GM19397 (cell line): ENCODE measurements at regions not wholly inside any gene's neighbourhood (a gene's known extent, or its start where the extent isn't known, plus 50 kb on each side); places are given as distances from the start of the nearest gene placed in this dataset.
"Not testable (repeated sequence)": the region's sequence is repeated elsewhere in the genome, so short reads cannot be mapped to it uniquely, and the experiment has no call there.

Source experiments
- ATAC-seq: cut with Tn5 transposase; IDR thresholded peaks from one replicate; pipeline ENCODE4 v1.9.1; 2021; ENCODE audit warnings: mild to moderate bottlenecking, moderate library complexity; ENCODE audit not compliant: unreplicated experiment

DNA sequence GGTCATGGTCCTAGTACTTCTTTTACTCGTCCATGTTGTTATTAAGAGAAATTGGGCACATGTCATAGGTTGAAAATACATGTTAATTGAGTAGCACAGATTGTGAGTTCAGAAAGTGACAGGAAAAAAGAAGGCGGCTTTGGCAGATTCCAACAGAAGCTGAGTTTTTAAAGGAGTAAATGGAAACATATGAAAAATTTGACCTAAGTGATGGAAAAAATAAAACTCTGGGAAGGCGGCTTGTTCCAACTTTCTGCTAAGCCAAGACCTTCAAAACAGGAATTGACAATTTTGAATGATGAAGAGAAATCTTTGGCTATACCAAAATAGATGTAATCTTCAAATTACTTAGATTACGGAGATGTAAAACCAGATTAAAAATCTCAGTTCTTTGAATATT lies 868.0 kb downstream of the EPHA4 start:
- no peak for ATAC-seq

- ATAC-seq = no peak
Observed at GRCh38 chr2:220704810-220705209, 867.3 kb downstream of the EPHA4 start.

DNA sequence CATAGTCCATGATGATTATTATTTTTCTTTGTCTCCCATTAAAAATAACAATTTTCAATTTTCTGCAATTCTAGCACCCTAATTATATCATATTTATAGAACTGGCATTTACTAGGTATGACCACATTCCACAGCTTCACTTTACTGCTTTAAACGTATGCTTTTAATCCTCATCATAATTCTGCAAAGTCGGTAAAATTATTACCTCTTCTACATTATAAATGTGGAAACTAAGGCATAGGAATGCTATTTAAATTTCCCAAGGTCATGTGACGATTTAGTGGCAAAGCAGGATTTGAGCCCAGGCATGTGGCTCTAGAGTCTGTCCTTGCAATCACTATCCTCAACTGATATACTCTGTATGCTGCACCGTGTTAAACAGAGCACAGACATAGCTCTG lies 866.4 kb downstream of the EPHA4 start:
- no peak for ATAC-seq

DNA sequence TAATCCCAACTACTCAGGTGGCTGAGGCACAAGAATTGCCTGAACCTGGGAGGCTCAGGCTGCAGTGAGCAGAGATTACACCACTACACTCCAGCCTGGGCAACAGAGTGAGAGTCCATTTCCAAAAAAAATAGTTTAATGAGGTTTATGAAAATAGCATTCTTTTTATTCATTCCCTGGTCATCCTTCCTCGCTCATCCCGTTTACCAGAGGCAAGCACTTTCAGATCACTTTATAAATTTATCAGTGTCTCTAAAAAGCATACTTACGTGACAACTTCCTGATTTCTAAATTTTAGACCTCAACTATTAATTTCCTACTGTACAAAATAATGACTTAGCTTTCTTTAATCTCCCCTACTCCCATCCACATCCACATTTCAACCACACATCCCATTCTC lies 864.8 kb downstream of the EPHA4 start:
- ATAC-seq = no peak

DNA sequence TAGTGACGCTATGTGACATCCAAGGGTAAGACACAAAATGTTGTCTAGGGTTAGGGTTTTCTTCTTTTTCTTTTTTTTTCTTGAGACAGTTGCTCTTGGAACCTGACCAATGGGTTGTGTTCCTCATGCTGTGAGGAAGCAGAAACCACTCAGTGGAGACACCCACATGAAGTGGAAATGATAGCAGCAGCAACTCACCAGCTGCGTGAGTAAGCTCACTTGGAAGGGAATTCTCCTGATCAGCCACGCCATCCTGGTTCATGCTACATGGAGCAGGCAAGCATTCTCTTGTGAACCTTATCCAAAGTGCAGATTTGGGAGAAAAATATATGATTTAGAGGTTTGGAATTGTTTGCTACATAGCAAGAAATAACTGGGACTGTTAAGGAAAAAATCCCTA lies 863.7 kb downstream of the EPHA4 start:
- no peak for ATAC-seq

- ATAC-seq = no peak
Observed at GRCh38 chr2:220717283-220717682, 854.8 kb downstream of the EPHA4 start.

- no peak for ATAC-seq
Observed at GRCh38 chr2:220736778-220737177, 835.3 kb downstream of the EPHA4 start.

- no peak for ATAC-seq
Observed at GRCh38 chr2:220743203-220743602, 828.9 kb downstream of the EPHA4 start.

- ATAC-seq = no peak
Observed at GRCh38 chr2:220744861-220745260, 827.2 kb downstream of the EPHA4 start.

- no peak for ATAC-seq
Observed at GRCh38 chr2:220745682-220746081, 826.4 kb downstream of the EPHA4 start.

DNA sequence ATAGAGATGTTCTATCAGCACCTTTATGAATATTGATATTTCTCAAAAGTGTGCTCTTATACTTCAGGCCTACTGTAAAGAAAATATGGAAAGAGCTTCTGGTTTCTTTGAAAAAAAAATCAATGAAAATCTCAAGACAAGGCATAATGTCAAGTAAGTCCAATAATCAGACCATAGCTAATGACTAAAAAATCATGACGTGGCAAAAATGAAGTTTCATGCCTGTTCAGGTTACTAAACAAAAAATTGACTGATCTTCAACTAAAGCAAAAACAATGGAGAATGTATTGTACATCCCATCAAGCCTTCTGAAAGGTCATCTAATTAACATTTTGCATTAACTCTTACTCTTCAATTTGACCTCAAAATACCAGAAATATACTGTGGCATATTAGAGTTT lies 824.4 kb downstream of the EPHA4 start:
- ATAC-seq = no peak

DNA sequence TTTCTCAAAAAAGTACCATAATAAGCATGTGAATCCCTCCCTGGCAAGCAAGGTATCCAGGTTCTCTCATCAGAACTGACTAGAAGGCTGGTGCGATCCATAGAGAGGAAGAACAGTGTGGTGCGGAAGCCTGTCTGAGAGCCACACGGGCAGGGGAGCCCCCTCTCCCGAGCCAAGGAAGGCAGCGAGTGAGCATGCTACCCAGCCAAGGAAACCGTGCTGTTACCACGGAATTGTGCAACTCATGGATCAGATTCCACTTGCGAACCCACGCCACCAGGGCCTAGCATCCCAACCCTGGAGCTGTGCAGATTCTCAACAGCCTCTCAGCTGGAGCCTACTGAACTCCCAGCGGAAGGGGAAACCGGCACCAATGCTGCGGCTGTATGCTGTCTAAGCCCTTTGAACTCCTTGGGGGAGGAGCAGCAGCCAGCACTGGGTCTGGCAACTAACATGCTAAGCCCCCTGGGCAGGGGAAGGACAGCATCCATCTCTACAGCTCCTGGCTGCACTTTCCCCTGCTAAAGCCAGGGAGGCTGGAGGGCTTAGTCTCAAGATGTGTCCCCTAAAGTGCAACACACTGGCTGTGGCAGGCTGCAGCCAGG lies 823.1 kb downstream of the EPHA4 start:
- ATAC-seq = no peak

DNA sequence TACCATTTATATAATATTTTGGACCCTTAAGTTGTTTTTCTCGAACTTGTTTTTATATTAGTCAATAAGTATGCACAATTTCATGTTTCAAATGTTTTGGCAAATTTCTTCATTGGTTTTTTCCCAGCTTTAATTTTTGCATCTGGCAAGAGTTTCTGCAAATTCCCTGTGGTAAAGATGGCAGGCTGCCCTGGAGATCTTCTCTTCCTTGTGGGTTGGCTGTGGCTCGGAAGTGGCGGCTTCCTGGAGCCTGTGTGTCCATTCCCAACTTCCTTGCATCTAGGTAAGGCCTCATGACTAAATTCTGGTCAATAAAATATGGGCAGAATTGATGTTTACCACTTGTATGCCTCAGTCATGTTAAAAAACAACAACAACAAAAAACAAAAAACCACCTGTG lies 818.6 kb downstream of the EPHA4 start:
- no peak for ATAC-seq

DNA sequence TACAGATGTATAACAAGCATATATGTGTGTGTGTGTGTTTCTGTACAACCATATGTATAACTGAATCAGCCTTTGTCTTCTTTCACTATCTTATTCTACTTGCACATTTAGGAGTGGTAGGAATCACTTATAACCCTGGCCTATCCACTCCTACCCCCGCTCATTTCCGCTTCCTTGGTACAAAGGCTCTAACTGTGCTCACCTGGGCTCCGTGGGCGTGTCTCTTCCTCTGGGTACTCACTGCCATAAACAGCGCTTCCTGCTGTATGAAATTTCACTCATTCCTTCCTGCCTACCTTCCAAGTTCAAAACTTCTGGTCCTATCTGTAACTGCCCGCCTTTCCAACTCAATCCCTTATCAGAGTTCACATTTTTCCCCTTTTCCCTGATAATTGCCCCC lies 815.5 kb downstream of the EPHA4 start:
- ATAC-seq = no peak

DNA sequence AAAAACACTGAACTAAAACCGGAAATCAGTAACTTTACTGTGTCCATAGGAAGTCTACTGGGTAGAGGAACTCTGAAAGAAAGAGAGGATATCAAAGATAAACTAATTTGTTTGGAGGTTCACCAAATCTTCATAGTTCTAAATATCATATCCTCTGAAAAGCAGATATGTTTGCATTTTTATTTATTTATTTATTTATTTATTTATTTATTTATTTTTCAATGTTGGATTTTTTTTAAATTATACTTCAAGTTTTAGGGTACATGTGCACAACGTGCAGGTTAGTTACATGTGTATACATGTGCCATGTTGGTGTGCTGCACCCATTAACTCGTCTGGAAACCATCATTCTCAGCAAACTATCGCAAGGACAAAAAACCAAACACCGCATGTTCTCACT lies 813.7 kb downstream of the EPHA4 start:
- not testable (repeated sequence) for ATAC-seq

DNA sequence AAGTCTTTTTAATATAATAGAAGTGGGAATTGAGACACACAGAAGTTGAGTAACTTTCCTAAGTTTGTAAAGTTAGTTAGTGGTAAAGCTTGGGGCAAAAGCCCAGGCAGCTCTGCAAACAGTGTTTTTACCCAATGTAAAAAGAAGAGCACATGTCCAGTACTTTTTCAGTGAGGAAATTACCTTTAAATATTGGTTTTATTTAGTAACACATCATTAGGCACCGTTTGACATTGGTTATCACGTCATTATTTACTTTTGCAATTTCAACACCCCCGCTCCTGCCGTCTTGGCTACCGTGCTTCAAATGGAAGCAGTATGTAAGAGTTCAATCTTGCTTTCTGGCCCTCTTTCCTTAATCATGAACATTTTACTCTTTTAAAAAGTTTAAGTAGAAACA lies 807.9 kb downstream of the EPHA4 start:
- ATAC-seq = no peak

GRCh38 chr2:220767591-220768255 lies 804.4 kb downstream of the EPHA4 start:
- no peak for ATAC-seq

GRCh38 chr2:220775856-220776488 lies 796.1 kb downstream of the EPHA4 start:
- ATAC-seq = no peak

DNA sequence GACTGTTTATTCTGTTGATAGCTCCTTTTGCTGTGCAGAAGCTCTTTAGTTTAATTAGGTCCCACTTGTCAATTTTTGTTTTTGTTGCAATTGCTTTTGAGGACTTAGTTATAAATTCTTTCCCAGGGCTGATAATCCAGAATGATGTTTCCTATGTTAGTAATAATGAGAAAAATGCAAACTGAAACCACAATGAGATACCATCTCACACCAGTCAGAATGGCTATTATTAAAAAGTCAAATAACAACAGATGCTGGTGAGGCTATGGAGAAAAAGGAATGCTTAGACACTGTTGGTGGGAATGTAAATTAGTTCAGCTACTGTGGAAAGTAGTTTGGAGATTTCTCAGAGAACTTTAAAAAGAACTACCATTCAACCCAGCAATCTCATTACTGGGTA lies 793.0 kb downstream of the EPHA4 start:
- ATAC-seq = not testable (repeated sequence)

DNA sequence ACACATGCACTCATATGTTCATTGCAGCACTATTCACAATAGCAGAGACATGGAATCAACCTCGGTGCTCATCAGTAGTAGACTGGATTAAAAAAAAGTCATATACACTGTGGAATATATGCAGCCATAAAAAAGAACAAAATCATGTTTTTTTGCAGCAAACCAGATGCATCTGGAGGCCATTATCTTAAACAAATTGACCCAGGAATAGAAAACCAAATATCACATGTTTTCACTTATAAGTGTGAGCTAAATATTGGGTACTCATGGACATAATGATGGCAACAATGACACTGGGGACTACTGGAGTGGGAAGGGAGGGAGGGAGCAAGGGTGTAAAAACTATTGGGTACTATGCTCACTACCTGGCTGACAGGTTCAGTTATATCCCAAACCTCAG lies 792.6 kb downstream of the EPHA4 start:
- ATAC-seq = no peak

- no peak for ATAC-seq
Observed at GRCh38 chr2:220779931-220780330, 792.2 kb downstream of the EPHA4 start.

- no peak for ATAC-seq
Observed at GRCh38 chr2:220781622-220782241, 790.4 kb downstream of the EPHA4 start.
